ENCODE measurements at regions not wholly inside any gene's neighbourhood (a gene's known extent, or its start where the extent isn't known, plus 50 kb on each side); places are given as distances from the start of the nearest gene placed in this dataset.

GRCh38 chr10:9869606-9870176 lies 1148.0 kb upstream of the CELF2 start:
- Histone ChIP-seq H3K9me3 (ENCODE audit: control insufficient read depth, insufficient read depth, low read length) (no peaks in the 10 kb centered on the region), H3K4me1 (ENCODE audit: control insufficient read depth, low read length) (no peaks in the 10 kb centered on the region)

DNA sequence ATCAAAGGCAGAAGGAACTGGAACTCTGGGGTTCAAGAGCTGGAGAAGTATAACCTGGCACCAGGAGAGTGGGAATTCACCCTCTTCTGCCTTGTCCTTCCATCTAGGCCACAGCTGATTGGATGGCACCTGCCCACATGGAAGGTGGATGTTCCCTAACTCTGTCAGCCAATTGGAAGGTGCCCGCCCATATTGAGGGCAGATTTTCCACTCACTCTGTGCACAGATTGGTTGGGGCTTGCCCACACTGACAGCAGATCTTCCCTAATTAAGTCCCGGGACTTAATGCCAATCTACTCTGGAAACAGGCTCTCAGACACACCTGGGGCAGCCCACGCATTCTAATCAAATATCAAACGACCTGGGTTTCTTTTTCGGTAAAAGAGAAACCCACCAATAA lies 1142.3 kb upstream of the CELF2 start:
- Histone ChIP-seq H3K4me3 (ENCODE audit: low read length) (no peak overlapping the region), H3K79me2 (ENCODE audit: control insufficient read depth, low read length) (no peaks in the 10 kb centered on the region), H3K4me2 (ENCODE audit: low read length) (no peak overlapping the region)

More at GRCh38 chr10:9869606-9870176, 1148.0 kb upstream of the CELF2 start:
- H3K36me3 ChIP-seq (ENCODE audit: control insufficient read depth, low read length) = no peaks in the 10 kb centered on the region
- H3K4me3 ChIP-seq (ENCODE audit: low read length) = no peak overlapping the region
- no peaks in the 10 kb centered on the region for H3F3A ChIP-seq (ENCODE audit: control insufficient read depth, insufficient read depth)
- H3K27me3 ChIP-seq (ENCODE audit: control insufficient read depth, low read length) = no peaks in the 10 kb centered on the region
- no peaks in the 10 kb centered on the region for H4K20me1 ChIP-seq (ENCODE audit: control insufficient read depth, insufficient read depth, low read depth, low read length)
- no peaks in the 10 kb centered on the region for H3K9me2 ChIP-seq (replicated peaks; ENCODE audit: control insufficient read depth, low read length)
- H3K27ac ChIP-seq (ENCODE audit: low read depth, low read length) = no peak overlapping the region
- H3K4me2 ChIP-seq (ENCODE audit: low read length) = no peak overlapping the region
- no peak for TF ChIP-seq CTCF (IDR thresholded peaks at IDR 0.05; ENCODE audit: low read depth, low read length, poor library complexity, severe bottlenecking)
- TF ChIP-seq EZH2phosphoT487 (IDR thresholded peaks at IDR 0.05; ENCODE audit: borderline replicate concordance, low read length) = no peak
- H3K79me2 ChIP-seq (ENCODE audit: control insufficient read depth, low read length) = no peaks in the 10 kb centered on the region

DNA sequence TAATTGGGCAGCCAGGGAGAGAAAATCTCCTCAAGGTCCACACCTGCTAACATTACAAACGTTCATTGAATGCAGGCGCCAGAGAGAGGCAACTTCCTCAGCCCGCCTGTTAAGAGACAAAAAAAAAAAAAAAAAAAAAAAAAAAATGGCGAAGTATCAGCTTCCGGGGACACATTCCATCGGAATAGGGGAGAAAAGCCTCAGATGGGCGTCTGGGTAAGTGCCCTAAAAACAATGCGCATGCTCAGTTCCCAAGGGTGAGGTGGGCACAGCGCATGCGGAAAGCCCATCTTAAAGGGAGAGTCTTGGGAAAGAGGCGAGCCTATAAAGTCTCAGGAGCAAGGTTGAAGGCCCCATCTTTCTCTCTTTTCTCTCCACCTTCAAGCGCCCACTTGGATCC lies 1139.7 kb upstream of the CELF2 start:
- no peaks in the 10 kb centered on the region for H3K4me1 ChIP-seq (ENCODE audit: control insufficient read depth, low read length)
- TF ChIP-seq CTCF (IDR thresholded peaks at IDR 0.05; ENCODE audit: low read depth, low read length, poor library complexity, severe bottlenecking) (no peak), EZH2phosphoT487 (IDR thresholded peaks at IDR 0.05; ENCODE audit: borderline replicate concordance, low read length) (no peak)
- H3K79me2 ChIP-seq (ENCODE audit: control insufficient read depth, low read length) = no peaks in the 10 kb centered on the region
- H3K27ac ChIP-seq (ENCODE audit: low read depth, low read length) = no peak overlapping the region
- no peaks in the 10 kb centered on the region for H4K20me1 ChIP-seq (ENCODE audit: control insufficient read depth, insufficient read depth, low read depth, low read length)
- H3F3A ChIP-seq (ENCODE audit: control insufficient read depth, insufficient read depth) = no peaks in the 10 kb centered on the region
- no peaks in the 10 kb centered on the region for H3K9me2 ChIP-seq (replicated peaks; ENCODE audit: control insufficient read depth, low read length)
- no peaks in the 10 kb centered on the region for H3K27me3 ChIP-seq (ENCODE audit: control insufficient read depth, low read length)
- H3K4me3 ChIP-seq (ENCODE audit: low read length) = no peak overlapping the region
- no peak overlapping the region for H3K4me2 ChIP-seq (ENCODE audit: low read length)
- H3K9me3 ChIP-seq (ENCODE audit: control insufficient read depth, insufficient read depth, low read length) = no peaks in the 10 kb centered on the region
- H3K36me3 ChIP-seq (ENCODE audit: control insufficient read depth, low read length) = no peaks in the 10 kb centered on the region

More for the DNA sequence above, 1142.3 kb upstream of the CELF2 start:
- no peaks in the 10 kb centered on the region for H3K27me3 ChIP-seq (ENCODE audit: control insufficient read depth, low read length)
- no peaks in the 10 kb centered on the region for H3K4me1 ChIP-seq (ENCODE audit: control insufficient read depth, low read length)
- H4K20me1 ChIP-seq (ENCODE audit: control insufficient read depth, insufficient read depth, low read depth, low read length) = no peaks in the 10 kb centered on the region
- no peaks in the 10 kb centered on the region for H3K9me2 ChIP-seq (replicated peaks; ENCODE audit: control insufficient read depth, low read length)
- H3K36me3 ChIP-seq (ENCODE audit: control insufficient read depth, low read length) = no peaks in the 10 kb centered on the region
- H3K27ac ChIP-seq (ENCODE audit: low read depth, low read length) = no peak overlapping the region
- H3F3A ChIP-seq (ENCODE audit: control insufficient read depth, insufficient read depth) = no peaks in the 10 kb centered on the region
- no peak for TF ChIP-seq EZH2phosphoT487 (IDR thresholded peaks at IDR 0.05; ENCODE audit: borderline replicate concordance, low read length)
- no peaks in the 10 kb centered on the region for H3K9me3 ChIP-seq (ENCODE audit: control insufficient read depth, insufficient read depth, low read length)

- H3K4me1 ChIP-seq (ENCODE audit: control insufficient read depth, low read length) = no peaks in the 10 kb centered on the region
- H3K36me3 ChIP-seq (ENCODE audit: control insufficient read depth, low read length) = no peaks in the 10 kb centered on the region
- H4K20me1 ChIP-seq (ENCODE audit: control insufficient read depth, insufficient read depth, low read depth, low read length) = no peaks in the 10 kb centered on the region
- no peaks in the 10 kb centered on the region for H3K9me3 ChIP-seq (ENCODE audit: control insufficient read depth, insufficient read depth, low read length)
- H3K27me3 ChIP-seq (ENCODE audit: control insufficient read depth, low read length) = no peaks in the 10 kb centered on the region
- H3K4me2 ChIP-seq (ENCODE audit: low read length) = no peak overlapping the region
- no peak overlapping the region for H3K27ac ChIP-seq (ENCODE audit: low read depth, low read length)
- H3K9me2 ChIP-seq (replicated peaks; ENCODE audit: control insufficient read depth, low read length) = no peaks in the 10 kb centered on the region
- H3K79me2 ChIP-seq (ENCODE audit: control insufficient read depth, low read length) = no peaks in the 10 kb centered on the region
- no peak for TF ChIP-seq EZH2phosphoT487 (IDR thresholded peaks at IDR 0.05; ENCODE audit: borderline replicate concordance, low read length)
- TF ChIP-seq CTCF (IDR thresholded peaks at IDR 0.05; ENCODE audit: low read depth, low read length, poor library complexity, severe bottlenecking) = no peak
- no peak overlapping the region for H3K4me3 ChIP-seq (ENCODE audit: low read length)
- no peaks in the 10 kb centered on the region for H3F3A ChIP-seq (ENCODE audit: control insufficient read depth, insufficient read depth)
Measured at GRCh38 chr10:9878383-9878782, 1139.3 kb upstream of the CELF2 start.

Measured in DOHH2 (cell line).